Eye (tissue), 1 donor: ENCODE measurements at regions not wholly inside any gene's neighbourhood (a gene's known extent, or its start where the extent isn't known, plus 50 kb on each side); places are given as distances from the start of the nearest gene placed in this dataset.
A peak's percentile ranks its signal among the peaks of the same experiment; 100 is the strongest.
"Not testable (repeated sequence)": the region's sequence is repeated elsewhere in the genome, so short reads cannot be mapped to it uniquely, and the experiment has no call there.

Experiments used
- DNase-seq: peaks from one replicate; pipeline ENCODE4 v3.0.0-alpha.2; 2015

DNA sequence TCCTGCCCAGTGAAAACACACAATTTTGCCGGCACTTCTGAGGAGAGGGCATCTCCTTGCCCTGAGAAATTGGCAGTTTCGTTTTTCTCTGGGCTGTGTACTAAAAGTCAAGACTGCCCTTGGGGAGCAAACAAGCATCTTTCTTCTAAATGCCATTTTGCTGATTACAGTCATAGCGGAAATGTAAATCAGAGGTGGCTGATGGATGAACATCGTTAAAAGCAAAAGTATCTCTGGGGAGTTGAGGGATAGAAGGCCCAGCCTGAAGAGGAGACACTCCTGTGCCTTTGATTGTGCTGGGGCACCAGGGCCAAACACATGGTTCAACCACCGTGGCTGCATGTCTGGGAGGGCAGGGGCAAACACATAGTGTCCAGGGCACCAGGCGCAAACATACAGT is 49.8 kb downstream of the ABCC12 start:
- DNase-seq: no peak

DNA sequence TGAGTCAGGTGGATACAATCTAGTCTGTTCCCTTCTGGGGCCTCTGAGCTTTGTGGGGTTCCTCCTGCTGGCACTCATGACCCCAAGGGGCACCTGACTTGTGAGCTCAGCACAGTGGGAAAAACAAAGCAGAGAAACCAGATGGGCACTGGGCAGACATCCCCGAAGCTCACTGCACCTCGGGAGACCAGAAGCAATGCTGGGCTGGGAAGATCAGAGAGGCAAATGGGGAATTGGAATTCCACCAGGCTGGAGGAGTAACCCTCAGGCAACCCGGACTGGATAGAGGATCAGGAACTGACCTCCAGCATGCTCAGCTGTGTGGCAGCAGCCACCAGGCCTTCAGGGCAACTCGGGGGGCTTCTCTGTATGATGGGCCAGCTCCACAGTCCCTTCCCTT is 50.3 kb downstream of the ABCC12 start:
- DNase-seq: no peak

DNA sequence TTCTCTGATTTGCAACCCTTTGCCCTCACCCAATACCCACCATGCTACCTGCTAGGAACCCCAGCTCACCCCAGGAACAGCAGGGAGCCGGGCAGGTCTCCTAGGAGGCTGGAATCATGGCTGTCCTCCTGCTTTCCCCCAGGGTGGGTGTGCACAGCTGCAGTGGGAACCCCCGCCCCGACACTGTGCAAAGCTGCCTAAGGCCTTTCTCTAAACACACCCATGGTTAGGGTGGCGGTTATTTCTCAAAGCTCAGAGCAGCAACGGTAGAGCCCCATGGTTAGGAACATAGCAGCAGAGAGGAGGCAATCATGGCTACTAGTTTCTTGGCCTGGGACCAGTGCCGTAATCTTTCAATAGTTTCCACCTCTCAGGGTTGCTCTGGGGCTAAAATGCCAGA is 52.2 kb downstream of the ABCC12 start:
- no peak for DNase-seq

DNA sequence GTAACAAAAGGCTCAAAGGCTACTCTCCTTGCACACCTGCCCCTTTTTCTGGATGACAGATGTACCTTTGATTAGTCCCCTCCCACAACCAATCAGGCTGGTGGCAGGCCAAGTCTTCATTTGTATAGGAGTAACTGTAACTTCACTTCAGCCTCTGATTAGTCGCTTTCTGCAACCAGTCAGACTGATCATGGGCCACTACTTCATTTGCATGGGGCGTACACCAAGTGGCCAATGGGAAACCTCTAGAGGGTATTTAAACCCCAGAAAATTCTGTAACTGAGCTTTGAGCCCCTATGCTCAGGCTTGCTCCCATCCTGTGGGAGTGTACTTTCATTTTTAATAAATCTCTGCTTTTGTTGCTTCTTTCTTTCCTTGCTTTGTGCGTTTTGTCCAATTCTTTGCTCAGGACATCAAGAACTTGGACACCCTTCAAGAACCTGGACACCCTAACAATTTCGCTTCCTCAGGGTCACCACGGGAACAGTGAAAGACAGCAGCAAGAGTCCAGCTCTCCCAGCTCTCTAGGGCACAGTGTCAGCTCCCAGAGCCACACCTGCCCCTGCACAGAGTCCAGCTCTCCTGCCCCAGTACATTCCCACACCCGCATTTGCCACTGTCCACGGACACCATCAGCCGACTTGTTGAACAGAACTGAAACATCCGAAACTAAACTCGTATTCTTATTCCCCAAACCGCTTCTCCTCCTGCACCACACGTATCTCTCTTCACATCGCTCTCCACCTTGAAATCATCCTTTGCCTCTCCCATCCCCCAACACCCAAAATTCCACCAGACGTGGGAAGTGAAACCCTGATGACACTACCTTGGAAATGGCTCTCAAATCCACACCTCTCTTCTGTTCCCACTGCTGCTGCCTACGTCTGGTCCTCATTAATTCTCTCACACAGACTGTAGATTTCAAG is 53.4 kb downstream of the ABCC12 start:
- DNase-seq: no peak

DNA sequence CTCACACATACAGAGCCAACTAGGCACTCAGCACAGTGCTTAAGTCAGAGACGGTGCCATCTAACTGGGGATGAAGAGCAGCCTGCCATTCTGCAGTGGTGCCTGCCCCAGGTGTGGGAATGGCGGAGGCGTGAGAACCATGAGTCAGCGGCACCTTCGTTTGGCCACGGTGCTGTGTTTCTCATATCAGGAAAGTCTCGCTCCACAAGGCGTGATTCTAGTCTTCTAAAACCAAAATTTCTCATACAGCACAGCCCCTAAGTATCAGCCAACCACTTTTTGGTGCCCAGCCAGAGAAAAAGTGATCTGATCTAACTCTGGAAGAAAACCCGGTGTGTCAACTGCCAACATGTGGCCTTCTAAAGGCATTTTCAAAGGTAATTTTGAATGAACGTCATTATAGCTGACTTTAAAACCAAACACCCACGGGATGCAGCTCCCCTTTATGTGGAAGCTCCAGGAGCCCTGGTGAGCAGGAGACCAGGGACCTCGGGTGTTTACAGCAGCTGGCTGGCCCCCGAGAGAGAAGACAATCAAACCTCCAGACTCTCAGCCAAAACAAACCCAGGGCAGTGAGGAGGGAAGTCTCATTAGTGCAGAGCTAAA is 54.6 kb downstream of the ABCC12 start:
- no peak for DNase-seq

DNA sequence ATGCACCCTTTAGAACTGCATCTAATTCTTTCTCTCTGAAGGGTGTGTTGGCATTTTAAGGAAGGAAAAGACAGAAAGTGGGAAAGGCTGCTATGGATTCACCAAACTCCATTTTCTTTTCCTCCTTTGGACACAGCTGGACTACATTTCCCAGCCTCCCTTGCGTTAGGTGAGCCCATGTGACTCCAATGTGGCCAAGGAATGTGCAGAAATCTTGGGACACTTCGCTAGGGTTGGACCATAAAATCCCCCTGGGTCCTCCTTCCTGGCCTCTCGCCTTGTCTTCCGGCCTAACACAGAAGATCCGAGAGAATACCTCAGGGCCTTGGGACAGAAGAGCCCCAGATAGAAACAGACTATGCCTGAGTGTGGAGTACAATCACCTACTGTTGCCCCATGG is 56.3 kb downstream of the ABCC12 start:
- DNase-seq: no peak

DNA sequence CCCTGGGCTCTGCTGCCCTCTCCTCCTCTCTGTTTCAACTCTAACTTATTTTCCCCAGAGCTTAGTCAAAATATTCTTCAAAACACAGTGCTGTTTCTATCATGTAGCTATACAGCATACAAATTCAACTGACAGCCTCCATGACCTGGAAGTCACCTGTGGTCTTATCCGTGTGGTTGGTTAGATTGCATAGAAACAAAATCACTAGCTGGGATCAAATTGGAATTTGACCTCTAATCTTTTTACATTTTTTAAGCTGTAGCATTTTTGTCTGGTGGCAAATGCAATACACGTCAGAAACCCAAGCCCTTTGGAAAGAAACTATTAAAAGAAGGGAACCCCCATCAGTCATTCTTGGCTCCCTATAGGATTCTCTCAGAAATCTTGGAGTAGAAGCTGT is 57.3 kb downstream of the ABCC12 start:
- DNase-seq: no peak

DNA sequence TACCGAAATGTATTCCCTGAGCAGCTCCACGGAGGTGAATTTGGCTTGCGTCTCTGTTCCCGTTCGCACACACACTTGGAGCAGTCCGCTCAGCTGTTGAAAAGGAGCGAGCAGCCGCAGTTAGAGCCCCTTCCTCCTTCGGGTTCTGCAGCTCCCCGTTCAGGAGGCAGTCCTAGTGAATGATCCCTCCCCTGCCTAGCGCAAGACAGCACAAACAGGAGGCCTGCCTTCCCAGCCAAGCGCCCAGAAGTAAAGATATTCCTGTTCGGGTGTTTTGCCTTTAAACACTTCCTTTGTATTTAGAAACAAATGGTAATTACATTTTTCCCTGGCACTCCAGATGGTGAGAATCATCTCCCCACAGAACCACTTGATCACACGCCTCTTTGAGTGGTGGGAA is 64.7 kb downstream of the ABCC12 start:
- no peak for DNase-seq

DNA sequence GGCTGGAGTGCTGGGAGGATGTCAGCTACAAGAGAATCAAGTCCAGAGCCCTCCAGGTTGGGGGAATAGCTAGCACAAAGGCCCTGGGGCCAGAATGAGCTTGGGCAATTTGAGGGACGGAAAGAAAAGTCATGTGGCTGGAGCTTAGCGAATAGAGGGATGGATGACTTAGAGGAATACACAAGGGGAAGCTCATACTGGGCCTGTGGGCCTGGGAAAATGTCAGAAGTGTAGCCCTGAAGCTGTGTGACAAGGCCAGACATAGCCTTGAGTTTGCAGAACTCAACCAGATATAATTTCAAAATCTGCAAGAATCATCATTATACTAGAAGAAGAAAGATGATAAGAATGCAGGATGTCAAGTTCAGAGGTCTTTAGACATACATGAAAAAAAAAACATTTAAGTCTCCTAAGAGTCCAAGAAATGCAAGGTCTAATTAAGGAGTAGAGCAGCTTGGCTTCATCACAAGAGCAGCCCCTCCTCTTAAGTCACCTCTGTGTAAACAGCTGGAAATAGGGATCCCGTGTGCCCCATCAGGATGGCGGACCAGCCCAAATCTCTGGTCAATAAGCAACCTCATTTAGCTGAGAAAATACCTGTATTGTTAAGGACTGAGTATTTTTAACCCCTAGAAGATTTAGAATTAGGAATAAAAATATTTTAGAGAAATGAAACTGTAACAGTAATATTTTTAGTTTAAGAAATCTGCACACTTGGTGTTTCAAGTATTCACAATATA is 66.6 kb downstream of the ABCC12 start:
- DNase-seq: no peak

DNA sequence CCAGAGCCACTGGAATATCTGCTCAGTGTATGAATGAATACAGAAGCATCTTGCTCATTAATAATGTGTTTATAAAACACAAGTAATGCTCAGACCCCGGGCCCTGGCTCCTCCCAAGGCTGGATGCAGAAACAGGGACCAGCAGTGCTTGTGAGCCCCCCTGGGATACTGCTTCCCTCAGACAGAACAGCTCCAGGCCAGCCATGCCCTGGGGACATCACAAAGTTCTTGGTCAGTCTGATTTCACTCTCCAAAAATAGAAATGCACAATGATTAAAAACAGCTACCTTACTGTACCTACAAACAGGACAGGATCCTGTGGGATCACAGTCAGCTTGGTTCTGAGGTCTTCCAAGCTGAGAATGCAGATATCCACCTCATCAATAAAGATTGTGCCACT is 68.2 kb downstream of the ABCC12 start:
- no peak for DNase-seq

DNA sequence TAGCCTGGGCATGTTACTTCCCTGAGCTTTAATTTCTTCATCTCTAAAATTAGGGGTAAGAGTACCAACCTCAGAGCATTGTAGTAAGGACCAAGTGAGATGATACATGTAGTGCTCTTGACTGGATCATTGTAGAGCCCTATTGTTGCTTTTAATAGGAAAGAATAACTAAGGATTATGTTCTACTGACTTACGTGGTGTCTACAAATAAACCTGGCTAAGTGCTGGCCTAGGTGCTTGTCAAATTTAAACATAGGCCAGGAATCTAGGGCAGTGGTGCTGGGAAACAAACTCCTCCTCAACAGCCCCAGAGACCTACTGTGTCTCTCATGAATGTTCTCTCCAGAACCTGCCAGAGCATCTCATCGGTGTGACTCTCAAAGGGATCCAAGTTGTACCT is 69.4 kb downstream of the ABCC12 start:
- DNase-seq: no peak

DNA sequence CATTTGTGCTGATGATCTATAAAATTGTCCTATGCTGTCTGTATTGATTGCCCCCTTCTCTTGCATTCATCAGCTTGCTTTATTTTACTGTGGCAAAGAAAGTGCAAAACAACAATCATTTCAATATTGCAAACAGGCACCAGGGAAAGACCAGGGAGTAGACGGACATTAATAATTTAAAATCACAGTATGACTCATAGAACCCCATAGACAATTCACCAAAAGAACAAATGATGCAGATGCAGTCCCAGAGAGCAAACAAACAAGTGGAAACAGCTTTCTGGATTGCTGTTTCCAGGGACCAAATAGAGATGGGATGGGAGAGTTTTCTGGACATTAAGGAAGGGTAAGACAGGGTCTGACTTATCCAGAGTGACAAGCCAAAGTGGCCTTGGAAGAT is 70.1 kb downstream of the ABCC12 start:
- DNase-seq: no peak

DNA sequence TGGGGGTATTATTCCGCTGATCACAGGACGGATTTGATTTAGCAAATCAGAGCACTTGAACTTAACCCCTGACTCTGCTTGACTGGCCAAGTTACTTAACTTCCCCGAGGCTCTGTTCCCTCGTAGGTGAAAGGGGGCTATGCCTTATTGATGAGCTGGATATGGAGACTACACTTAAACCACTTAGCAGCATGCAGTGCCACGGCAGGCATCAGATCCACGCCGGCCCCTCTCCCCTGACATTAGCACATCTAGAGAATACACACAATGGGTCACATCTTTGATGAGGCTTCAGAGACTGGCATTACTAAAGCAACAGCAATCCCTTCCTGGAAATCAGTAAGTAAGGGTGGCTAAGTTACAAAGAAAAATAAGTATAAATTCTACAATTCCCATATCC is 71.0 kb downstream of the ABCC12 start:
- DNase-seq: peak; percentile 66

DNA sequence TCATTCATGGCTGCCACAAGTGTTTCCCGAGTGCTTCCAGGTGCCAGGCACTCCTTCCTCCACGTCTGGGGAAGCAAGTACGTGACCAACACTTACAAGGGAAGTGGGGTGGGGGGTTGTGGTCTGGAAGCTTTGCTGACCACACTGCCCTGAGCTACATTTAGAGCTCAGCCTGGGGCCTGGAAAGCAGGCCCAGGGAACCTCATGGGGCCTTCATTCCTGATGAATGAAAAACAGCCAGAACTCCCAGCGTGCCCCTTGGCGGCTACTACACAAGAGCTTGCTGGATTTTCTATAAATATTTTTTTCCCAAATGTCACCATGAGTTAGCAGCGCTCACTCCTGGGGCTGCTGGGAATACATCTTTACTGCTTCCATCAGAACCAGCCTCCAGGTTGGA is 73.3 kb downstream of the ABCC12 start:
- DNase-seq: peak; percentile 48

DNA sequence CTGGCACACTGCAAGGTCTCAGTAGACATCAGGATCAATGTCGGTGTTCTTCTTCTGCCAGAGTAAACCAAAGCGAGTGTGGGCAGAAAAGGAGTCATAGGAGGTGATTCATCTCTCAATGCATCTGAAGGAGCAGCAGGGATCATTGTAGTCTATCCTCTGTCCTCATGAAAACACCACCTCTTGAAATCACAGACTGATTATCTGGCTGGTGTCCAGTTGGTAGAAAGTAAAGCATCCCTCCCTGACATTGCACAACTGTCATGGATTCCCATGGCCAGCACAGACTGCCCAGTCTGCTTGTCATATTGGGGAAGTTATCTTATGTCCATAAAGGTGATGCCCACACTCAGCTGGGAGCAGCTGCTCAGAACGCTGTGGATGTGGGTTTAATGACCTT is 74.1 kb downstream of the ABCC12 start:
- DNase-seq: no peak

DNA sequence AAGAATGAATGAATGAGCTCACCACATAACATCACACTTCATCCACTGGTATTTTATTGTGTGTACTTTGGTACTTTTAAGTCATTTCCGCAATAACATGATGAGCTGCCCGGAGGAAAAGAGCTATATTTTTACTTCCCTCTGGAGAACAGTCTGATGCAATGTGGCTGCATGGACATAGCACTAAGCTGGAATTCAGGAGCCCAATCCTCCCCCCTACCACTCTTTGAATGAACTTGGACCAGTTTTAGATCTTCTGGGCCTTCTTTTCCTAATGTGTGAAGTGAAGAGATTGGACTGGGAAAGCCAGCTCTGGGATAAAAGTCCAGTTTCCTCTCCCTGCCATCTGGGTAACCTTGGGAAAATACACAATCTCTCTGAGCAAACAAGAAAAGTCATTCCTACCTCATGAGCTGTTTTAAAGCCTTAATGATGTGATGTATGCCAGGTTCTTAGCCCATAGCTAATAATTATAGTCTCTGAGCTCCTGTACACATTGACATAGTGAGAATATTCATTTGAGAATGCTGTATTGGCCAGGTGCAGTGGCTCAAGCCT is 79.3 kb downstream of the ABCC12 start:
- DNase-seq: no peak

DNA sequence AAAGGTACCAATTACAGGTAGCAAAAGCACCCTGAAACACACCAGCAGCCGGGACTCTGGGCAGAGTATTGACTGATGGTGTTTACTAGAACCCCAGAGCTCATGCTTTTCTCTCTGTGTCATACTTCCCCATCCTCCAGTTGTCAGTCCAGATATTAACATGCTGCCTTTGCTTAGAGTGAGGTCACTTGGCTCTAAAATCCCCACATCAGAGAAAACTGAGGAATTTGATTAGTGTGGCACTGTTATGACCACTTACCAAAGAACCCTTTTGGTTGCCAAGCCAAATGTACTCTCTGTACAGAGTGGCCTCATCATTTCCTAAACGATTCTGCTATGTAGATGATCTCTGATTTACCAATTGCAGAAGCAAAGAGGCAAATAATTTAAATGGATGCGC is 80.4 kb downstream of the ABCC12 start:
- DNase-seq: no peak

DNA sequence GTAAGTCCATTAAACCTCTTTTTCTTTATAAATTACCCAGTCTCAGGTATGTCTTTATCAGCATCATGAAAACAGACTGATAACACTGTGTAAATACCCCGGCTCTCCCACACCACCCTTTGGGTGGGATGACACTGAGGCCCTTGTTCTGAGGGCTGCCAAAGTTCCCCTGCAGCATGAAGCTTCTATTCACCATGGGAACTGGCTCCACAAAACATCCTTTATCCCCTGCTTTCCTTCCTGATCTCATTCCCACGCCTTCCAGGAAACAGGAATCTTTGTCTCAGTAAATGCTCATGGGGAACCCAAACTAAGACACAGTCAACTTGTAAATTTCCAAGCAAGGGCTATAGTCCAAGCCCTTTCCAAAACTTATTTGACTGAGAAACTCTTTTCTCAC is 88.4 kb downstream of the ABCC12 start:
- no peak for DNase-seq

DNA sequence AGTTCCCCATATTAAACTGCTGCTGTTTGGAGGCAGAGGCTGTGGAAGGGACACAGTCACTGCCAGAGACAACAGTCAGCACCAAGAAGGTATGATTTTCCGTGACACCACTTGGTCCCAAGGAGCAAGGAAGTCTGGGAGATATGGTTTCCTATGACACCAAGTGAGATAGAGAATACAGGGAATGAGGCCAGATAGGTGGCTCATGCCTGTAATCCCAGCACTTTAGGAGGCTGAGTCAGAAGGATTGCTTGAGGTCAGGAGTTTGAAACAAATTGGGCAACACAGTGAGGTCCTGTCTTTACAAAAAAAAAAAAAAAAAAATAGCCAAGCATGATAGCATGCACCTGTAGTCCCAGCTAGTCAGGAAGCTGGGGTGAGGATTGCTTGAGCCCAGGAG is 90.8 kb downstream of the ABCC12 start:
- no peak for DNase-seq

DNA sequence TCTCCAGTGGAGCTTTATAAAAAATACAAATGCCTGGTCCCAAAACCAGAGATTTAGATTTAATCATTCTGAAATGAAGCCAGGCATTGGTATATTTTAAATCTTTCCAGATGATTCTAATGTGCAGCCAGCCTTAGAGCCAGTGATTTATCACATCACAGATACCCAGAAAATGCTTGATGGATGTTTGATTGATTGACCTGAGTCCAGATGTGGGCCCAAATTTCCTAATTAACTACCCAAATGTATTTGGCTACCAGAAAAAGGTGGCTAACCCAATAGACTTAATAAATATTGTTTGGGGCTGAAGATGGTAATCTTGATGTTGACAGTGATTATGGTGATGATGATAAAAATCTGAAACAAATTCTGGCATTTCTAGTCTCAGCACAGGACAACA is 93.1 kb downstream of the ABCC12 start:
- DNase-seq: no peak

DNA sequence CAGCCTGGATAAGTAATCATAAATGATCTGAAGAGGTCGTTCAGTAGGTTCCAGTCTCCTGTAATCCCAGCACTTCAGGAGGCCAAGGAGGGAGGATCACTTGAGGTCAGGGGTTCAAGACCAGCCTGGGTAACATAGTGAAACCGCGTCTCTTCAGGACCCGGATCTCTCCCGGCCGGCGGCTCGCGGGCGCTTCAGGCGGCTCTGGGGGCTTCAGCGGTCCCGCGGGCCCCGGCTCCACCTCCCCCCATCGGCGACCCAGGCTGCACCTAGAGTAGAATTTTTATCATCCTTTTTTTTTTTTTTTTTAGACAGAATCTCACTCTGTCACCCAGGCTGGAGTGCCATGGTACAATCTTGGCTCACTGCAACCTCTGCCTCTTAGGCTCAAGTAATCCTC is 95.9 kb downstream of the ABCC12 start:
- no peak for DNase-seq

DNA sequence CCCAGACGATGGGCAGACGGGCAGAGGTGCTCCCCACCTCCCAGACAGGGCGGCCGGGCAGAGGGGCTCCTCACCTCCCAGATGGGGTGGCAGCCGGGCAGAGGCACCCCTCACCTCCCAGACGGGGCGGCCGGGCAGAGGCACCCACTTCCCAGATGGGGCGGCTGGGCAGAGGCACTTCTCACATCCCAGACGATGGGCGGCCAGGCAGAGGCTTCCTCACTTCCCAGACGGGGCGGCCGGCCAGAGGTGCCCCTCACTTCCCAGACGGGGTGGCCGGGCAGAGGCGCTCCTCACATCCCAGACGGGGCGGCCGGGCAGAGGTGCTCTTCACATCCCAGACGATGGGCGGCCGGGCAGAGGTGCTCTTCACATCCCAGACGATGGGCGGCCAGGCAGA is 96.6 kb downstream of the ABCC12 start:
- DNase-seq: not testable (repeated sequence)

DNA sequence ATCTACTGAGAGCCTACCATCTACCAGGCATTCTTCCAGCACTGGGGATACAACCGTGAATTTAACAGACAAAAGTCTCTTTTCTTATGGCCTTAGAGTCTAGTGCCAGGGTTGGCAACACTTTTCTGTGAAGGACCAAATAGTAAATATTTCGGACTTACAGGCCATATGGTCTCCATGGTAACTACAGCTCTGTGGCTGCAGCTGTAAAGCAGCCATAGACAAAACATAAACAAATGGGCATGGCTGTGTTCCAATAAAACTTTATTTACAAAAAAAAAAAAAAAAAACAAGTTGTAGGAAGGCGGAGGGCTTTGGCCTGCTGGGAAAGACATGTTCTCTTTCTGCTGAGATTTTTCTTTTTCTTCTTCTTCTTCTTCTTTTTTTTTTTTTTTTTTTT is 98.7 kb downstream of the ABCC12 start:
- peak; percentile 25 for DNase-seq
